Lower lobe of right lung (tissue), 2 donors: ENCODE measurements at regions not wholly inside any gene's neighbourhood (a gene's known extent, or its start where the extent isn't known, plus 50 kb on each side); places are given as distances from the start of the nearest gene placed in this dataset.

Source experiments
- ATAC-seq, 2 donors: fragments of 200-7000 bp; cut with Tn5 transposase; one replicate each; pipeline ENCODE4 v1.9.1; 2020 to 2022; ENCODE audit warnings: mild to moderate bottlenecking in 2 of 2, moderate library complexity in 2 of 2
- DNase-seq: peaks from one replicate; pipeline ENCODE4 v3.0.0-alpha.2; 2020
- H3K27ac ChIP-seq: fragments of 200-600 bp; one replicate; pipeline ENCODE4 v1.8.0; 2022
- H3K27me3 ChIP-seq: fragments of 200-600 bp; one replicate; pipeline ENCODE4 v1.8.0; 2022; ENCODE audit warnings: low read depth
- H3K36me3 ChIP-seq: fragments of 200-600 bp; one replicate; pipeline ENCODE4 v1.8.0; 2022; ENCODE audit warnings: mild to moderate bottlenecking
- H3K4me1 ChIP-seq: fragments of 200-600 bp; one replicate; pipeline ENCODE4 v1.8.0; 2022
- H3K4me3 ChIP-seq: fragments of 200-600 bp; one replicate; pipeline ENCODE4 v1.8.0; 2022; ENCODE audit warnings: mild to moderate bottlenecking
- H3K9me3 ChIP-seq: fragments of 200-600 bp; one replicate; pipeline ENCODE4 v1.8.0; 2022
- CTCF ChIP-seq: fragments of 200-600 bp; IDR thresholded peaks from one replicate; pipeline ENCODE4 v1.8.0; 2022; ENCODE audit warnings: antibody characterized with exemption, mild to moderate bottlenecking
- intact Hi-C: fragments of 100-400 bp; cut with DNase I; formaldehyde crosslinking; loops from one replicate; pipeline ENCODE4 v1.11.0; 2022
- donor health status: DM: no; HTN: yes; CAD: no; lungs with severe emphysema.

- Histone ChIP-seq H3K27me3 (peaks cover 14% of the 10 kb centered on the region), H3K4me1 (peaks cover 5% of the 10 kb centered on the region), H3K4me3 (no peak overlapping the region), H3K27ac (no peak overlapping the region), H3K9me3 (no peaks in the 10 kb centered on the region), H3K36me3 (no peaks in the 10 kb centered on the region)
- no peak for ATAC-seq
- intact Hi-C loops, result no loop called here
- TF ChIP-seq CTCF, result no peak
- no peak for DNase-seq
These were observed 68.3 kb upstream of the FRMD1 start for GRCh38 chr6:168147205-168147738.

GRCh38 chr6:168145747-168146596 lies 67.0 kb upstream of the FRMD1 start:
- no peak overlapping the region for H3K27ac ChIP-seq
- intact Hi-C loops, result no loop called here
- H3K27me3 ChIP-seq, result peaks cover 14% of the 10 kb centered on the region
- ATAC-seq (no peak), DNase-seq (no peak)
- TF ChIP-seq CTCF, result no peak
- H3K4me1 ChIP-seq, result peaks cover 5% of the 10 kb centered on the region
- no peaks in the 10 kb centered on the region for H3K9me3 ChIP-seq
- no peak overlapping the region for H3K4me3 ChIP-seq
- H3K36me3 ChIP-seq, result no peaks in the 10 kb centered on the region

- Histone ChIP-seq H3K36me3 (no peaks in the 10 kb centered on the region), H3K27me3 (no peaks in the 10 kb centered on the region), H3K9me3 (no peaks in the 10 kb centered on the region), H3K27ac (no peak overlapping the region), H3K4me1 (no peaks in the 10 kb centered on the region), H3K4me3 (no peak overlapping the region)
- intact Hi-C loops, result no loop called here
- DNase-seq (no peak), ATAC-seq (no peak)
- TF ChIP-seq CTCF, result no peak
These were observed 60.1 kb upstream of the FRMD1 start for GRCh38 chr6:168139121-168139520.

- DNase-seq, result no peak
- no peaks in the 10 kb centered on the region for H3K36me3 ChIP-seq
- no peak overlapping the region for H3K27ac ChIP-seq
- no peak for ATAC-seq
- H3K9me3 ChIP-seq, result no peaks in the 10 kb centered on the region
- TF ChIP-seq CTCF, result no peak
- no peak overlapping the region for H3K4me3 ChIP-seq
- H3K27me3 ChIP-seq, result no peaks in the 10 kb centered on the region
- no peaks in the 10 kb centered on the region for H3K4me1 ChIP-seq
- intact Hi-C loops, result no loop called here
These were observed 59.4 kb upstream of the FRMD1 start for GRCh38 chr6:168138436-168138835.

GRCh38 chr6:168137024-168137423 lies 58.0 kb upstream of the FRMD1 start:
- DNase-seq (no peak), ATAC-seq (no peak)
- Histone ChIP-seq H3K4me1 (peaks cover 4% of the 10 kb centered on the region), H3K36me3 (no peaks in the 10 kb centered on the region), H3K27me3 (peaks cover 6% of the 10 kb centered on the region), H3K4me3 (no peak overlapping the region), H3K9me3 (no peaks in the 10 kb centered on the region), H3K27ac (no peak overlapping the region)
- TF ChIP-seq CTCF, result no peak
- intact Hi-C loops, result no loop called here
